ENCODE measurements at regions not wholly inside any gene's neighbourhood (a gene's known extent, or its start where the extent isn't known, plus 50 kb on each side); places are given as distances from the start of the nearest gene placed in this dataset.

DNA sequence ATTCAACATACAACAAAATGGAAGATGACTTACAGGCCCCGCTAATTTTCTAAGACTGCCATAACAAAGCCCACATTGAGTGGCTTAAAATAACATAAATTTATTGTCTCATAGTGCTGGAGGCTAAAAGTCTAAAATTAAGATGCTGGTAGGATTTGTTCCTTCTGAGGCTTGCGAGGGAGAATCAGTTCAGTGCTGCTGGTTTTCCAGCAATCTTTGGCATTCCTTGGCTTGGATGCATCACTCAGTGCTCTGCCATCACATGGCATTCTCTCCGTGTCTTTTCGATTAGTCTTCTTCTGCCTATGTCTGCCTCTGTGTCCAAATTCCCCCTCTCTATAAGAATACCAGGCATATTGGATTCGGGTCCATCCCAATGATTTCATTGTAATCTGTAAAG, 959.3 kb upstream of the TMEFF2 start:
- BruUV-seq (replicated peaks) = no TSS peak
- ChIA-PET CTCF (no interaction called here), POLR2A (no interaction called here)
- TF ChIP-seq POLR2AphosphoS5 (IDR thresholded peaks at IDR 0.05; ENCODE audit: insufficient read depth, low read depth, low read length) (no peak), JUN (IDR thresholded peaks at IDR 0.05; ENCODE audit: borderline replicate concordance, insufficient read depth, insufficient read length, low read depth) (no peak), FOS (IDR thresholded peaks at IDR 0.05; ENCODE audit: borderline replicate concordance, insufficient read depth, low read length) (no peak), GATA2 (IDR thresholded peaks at IDR 0.05; ENCODE audit: insufficient read depth, insufficient read length, low read depth, low read length) (no peak), MYC (IDR thresholded peaks at IDR 0.05; ENCODE audit: low read depth, low read length) (no peak), EZH2 (IDR thresholded peaks at IDR 0.05; ENCODE audit: borderline replicate concordance, low read depth, low read length, severe bottlenecking) (no peak), POLR2A (IDR thresholded peaks at IDR 0.05; ENCODE audit: low read depth, low read length) (no peak)
- TF ChIP-seq, protein P1, sequence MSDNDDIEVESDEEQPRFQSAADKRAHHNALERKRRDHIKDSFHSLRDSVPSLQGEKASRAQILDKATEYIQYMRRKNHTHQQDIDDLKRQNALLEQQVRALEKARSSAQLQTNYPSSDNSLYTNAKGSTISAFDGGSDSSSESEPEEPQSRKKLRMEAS (IDR thresholded peaks at IDR 0.05; ENCODE audit: insufficient read depth, insufficient read length) = no peak
- TF ChIP-seq, protein P2, sequence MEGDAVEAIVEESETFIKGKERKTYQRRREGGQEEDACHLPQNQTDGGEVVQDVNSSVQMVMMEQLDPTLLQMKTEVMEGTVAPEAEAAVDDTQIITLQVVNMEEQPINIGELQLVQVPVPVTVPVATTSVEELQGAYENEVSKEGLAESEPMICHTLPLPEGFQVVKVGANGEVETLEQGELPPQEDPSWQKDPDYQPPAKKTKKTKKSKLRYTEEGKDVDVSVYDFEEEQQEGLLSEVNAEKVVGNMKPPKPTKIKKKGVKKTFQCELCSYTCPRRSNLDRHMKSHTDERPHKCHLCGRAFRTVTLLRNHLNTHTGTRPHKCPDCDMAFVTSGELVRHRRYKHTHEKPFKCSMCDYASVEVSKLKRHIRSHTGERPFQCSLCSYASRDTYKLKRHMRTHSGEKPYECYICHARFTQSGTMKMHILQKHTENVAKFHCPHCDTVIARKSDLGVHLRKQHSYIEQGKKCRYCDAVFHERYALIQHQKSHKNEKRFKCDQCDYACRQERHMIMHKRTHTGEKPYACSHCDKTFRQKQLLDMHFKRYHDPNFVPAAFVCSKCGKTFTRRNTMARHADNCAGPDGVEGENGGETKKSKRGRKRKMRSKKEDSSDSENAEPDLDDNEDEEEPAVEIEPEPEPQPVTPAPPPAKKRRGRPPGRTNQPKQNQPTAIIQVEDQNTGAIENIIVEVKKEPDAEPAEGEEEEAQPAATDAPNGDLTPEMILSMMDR (IDR thresholded peaks at IDR 0.05; ENCODE audit: extremely low read depth in 1 of 2, insufficient read depth in 1 of 2, low read depth in 1 of 2, low read length in 2 of 2) = no peak
- Histone ChIP-seq H3K4me2 (ENCODE audit: insufficient read depth, low read length) (no peak overlapping the region), H3K9me1 (replicated peaks; ENCODE audit: control insufficient read depth, extremely low read depth, insufficient read depth, low read length) (no peaks in the 10 kb centered on the region), H3K9me3 (replicated peaks; ENCODE audit: control insufficient read depth, insufficient read depth, low read length) (no peaks in the 10 kb centered on the region), H3K36me3 (ENCODE audit: control insufficient read depth in 2 of 2, extremely low read depth in 1 of 2, insufficient read depth in 2 of 2, low read length in 2 of 2) (no peaks in the 10 kb centered on the region), H2AFZ (ENCODE audit: low read depth, low read length) (no peak overlapping the region), H3K79me2 (ENCODE audit: control insufficient read depth, insufficient read depth, low read length) (no peaks in the 10 kb centered on the region), H3K27me3 (ENCODE audit: control insufficient read depth in 2 of 2, insufficient read depth in 2 of 2, low read length in 2 of 2) (no peaks in the 10 kb centered on the region), H3K27ac (ENCODE audit: insufficient read depth, low read depth, low read length) (no peak overlapping the region), H3K9ac (replicated peaks; ENCODE audit: extremely low read depth, insufficient read depth, low read length) (no peak overlapping the region), H3K4me1 (ENCODE audit: control insufficient read depth, extremely low read depth, insufficient read depth, low read length) (no peaks in the 10 kb centered on the region), H3K4me3 (replicated peaks in 1 of 3; ENCODE audit: insufficient read depth in 1 of 3, low read depth in 1 of 3, low read length in 3 of 3) (no peak overlapping the region), H4K20me1 (replicated peaks; ENCODE audit: control insufficient read depth, extremely low read depth, insufficient read depth, low read length) (no peaks in the 10 kb centered on the region)
- DNase-seq (ENCODE audit: low read depth, low spot score) (no peak), FAIRE-seq (no peak)
- intact Hi-C loops (cut with micrococcal nuclease) = no loop called here
- dilution Hi-C loops (cut with MboI; ENCODE audit: extremely low pct_ligation_motif_present, low sequenced_read_pairs) = no loop called here

Data from endothelial cell of umbilical vein (primary cell).